Stimulated activated CD4-positive, alpha-beta T cell treated with anti-CD3 and anti-CD28 coated beads, Interleukin-15, amount 100 ng/mL, for 1 hour (primary cell): ENCODE measurements at regions not wholly inside any gene's neighbourhood (a gene's known extent, or its start where the extent isn't known, plus 50 kb on each side); places are given as distances from the start of the nearest gene placed in this dataset.

ENCODE experiments used
- DNase-seq, 2 donors: peaks; one replicate each; pipeline ENCODE4 v3.0.0-alpha.2; 2020; ENCODE audit warnings: low read depth in 1 of 2, low spot score in 1 of 2

GRCh38 chr11:81899156-81899555 is 834.5 kb downstream of the FAM181B start:
- no peak for DNase-seq

GRCh38 chr11:81897639-81898038 is 836.0 kb downstream of the FAM181B start:
- DNase-seq, result no peak

GRCh38 chr11:81895258-81895657 is 838.4 kb downstream of the FAM181B start:
- DNase-seq, result no peak

GRCh38 chr11:81892770-81893635 is 840.7 kb downstream of the FAM181B start:
- no peak for DNase-seq

GRCh38 chr11:81888391-81888790 is 845.3 kb downstream of the FAM181B start:
- DNase-seq, result no peak

- DNase-seq, result no peak
Measured at GRCh38 chr11:81887671-81888070, 846.0 kb downstream of the FAM181B start.

GRCh38 chr11:81886406-81887075 is 847.1 kb downstream of the FAM181B start:
- no peak for DNase-seq

- DNase-seq, result no peak
Measured at GRCh38 chr11:81874635-81875034, 859.0 kb downstream of the FAM181B start.

- DNase-seq, result no peak
Measured at GRCh38 chr11:81870815-81871214, 862.8 kb downstream of the FAM181B start.

GRCh38 chr11:81870066-81870412 is 863.6 kb downstream of the FAM181B start:
- no peak for DNase-seq

- peak; percentile 18 to 38 for DNase-seq
Measured at GRCh38 chr11:81869351-81870065, 864.2 kb downstream of the FAM181B start.

GRCh38 chr11:81866896-81867295 is 866.8 kb downstream of the FAM181B start:
- DNase-seq, result no peak

- no peak for DNase-seq
Measured at GRCh38 chr11:81857386-81857785, 876.3 kb downstream of the FAM181B start.

GRCh38 chr11:81853791-81854190 is 879.9 kb downstream of the FAM181B start:
- DNase-seq, result no peak

- no peak for DNase-seq
Measured at GRCh38 chr11:81852896-81853295, 880.8 kb downstream of the FAM181B start.

GRCh38 chr11:81840380-81840779 is 893.3 kb downstream of the FAM181B start:
- no peak for DNase-seq

GRCh38 chr11:81839976-81840375 is 893.7 kb downstream of the FAM181B start:
- no peak for DNase-seq

GRCh38 chr11:81839016-81839415 is 894.6 kb downstream of the FAM181B start:
- no peak for DNase-seq

- DNase-seq, result no peak
Measured at GRCh38 chr11:81829976-81830375, 903.7 kb downstream of the FAM181B start.

- no peak for DNase-seq
Measured at GRCh38 chr11:81825346-81825745, 908.3 kb downstream of the FAM181B start.

GRCh38 chr11:81819462-81819861 is 914.2 kb downstream of the FAM181B start:
- DNase-seq, result no peak

- DNase-seq, result no peak
Measured at GRCh38 chr11:81804858-81805257, 928.8 kb downstream of the FAM181B start.
